Loucy (cell line): ENCODE measurements at regions not wholly inside any gene's neighbourhood (a gene's known extent, or its start where the extent isn't known, plus 50 kb on each side); places are given as distances from the start of the nearest gene placed in this dataset.

Source experiments
- EZH2phosphoT487 ChIP-seq: fragments of 200-600 bp; IDR thresholded peaks from 2 replicates; pipeline ENCODE4 v1.6.1; 2018; ENCODE audit warnings: antibody characterized with exemption, mild to moderate bottlenecking, moderate library complexity, borderline replicate concordance
- TF ChIP-seq, protein P1 (sequence below): fragments of 200-600 bp; sonication (generic); conservative IDR thresholded peaks from 2 replicates; pipeline ENCODE4 v1.5.1; 2014; ENCODE audit warnings: mild to moderate bottlenecking, antibody characterized with exemption, low read length

DNA sequence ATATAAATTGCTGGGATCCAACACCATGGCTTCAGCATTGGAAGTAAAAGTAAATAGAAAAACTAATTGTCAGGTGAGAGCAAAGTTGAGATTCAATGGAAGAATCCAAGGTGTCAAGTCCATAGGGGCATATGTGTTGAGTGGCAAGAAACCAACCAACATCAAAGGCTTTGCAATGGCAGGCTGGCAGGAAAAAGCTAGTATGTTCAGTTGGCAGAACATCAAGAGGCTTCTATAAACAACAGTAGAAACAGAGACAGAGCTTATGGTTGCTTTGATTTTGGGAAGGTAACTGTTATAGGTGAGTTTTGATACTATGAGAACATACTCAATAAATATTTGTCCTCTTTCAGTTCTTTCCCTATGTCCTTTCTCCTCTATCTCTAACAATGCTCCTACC, 553.7 kb upstream of the MDGA2 start:
- TF ChIP-seq, protein P1, sequence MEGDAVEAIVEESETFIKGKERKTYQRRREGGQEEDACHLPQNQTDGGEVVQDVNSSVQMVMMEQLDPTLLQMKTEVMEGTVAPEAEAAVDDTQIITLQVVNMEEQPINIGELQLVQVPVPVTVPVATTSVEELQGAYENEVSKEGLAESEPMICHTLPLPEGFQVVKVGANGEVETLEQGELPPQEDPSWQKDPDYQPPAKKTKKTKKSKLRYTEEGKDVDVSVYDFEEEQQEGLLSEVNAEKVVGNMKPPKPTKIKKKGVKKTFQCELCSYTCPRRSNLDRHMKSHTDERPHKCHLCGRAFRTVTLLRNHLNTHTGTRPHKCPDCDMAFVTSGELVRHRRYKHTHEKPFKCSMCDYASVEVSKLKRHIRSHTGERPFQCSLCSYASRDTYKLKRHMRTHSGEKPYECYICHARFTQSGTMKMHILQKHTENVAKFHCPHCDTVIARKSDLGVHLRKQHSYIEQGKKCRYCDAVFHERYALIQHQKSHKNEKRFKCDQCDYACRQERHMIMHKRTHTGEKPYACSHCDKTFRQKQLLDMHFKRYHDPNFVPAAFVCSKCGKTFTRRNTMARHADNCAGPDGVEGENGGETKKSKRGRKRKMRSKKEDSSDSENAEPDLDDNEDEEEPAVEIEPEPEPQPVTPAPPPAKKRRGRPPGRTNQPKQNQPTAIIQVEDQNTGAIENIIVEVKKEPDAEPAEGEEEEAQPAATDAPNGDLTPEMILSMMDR, result no peak
- TF ChIP-seq EZH2phosphoT487, result no peak
